Smooth muscle cell (in vitro differentiated cells): ENCODE measurements at regions not wholly inside any gene's neighbourhood (a gene's known extent, or its start where the extent isn't known, plus 50 kb on each side); places are given as distances from the start of the nearest gene placed in this dataset.

Experiments used
- DNase-seq: peaks from one replicate; lab custom pipeline; 2025; ENCODE audit not compliant: unreplicated experiment; lab: John Stamatoyannopoulos, UW
- H2AFZ ChIP-seq: fragments of 200-600 bp; sonication (generic); 2 replicates; pipeline ENCODE4 v1.6.0; 2016; ENCODE audit warnings: antibody characterized with exemption, low read depth, mild to moderate bottlenecking
- H3F3A ChIP-seq: fragments of 200-600 bp; sonication (generic); 2 replicates; pipeline ENCODE4 v1.6.0; 2017; ENCODE audit warnings: antibody characterized with exemption, low read depth
- H3K27ac ChIP-seq: fragments of 200-600 bp; sonication (generic); 2 replicates; pipeline ENCODE4 v1.5.1; 2016; ENCODE audit warnings: low read depth, mild to moderate bottlenecking
- H3K27me3 ChIP-seq: fragments of 200-600 bp; sonication (generic); 2 replicates; pipeline ENCODE4 v1.6.1; 2016; ENCODE audit warnings: low read depth, mild to moderate bottlenecking
- H3K36me3 ChIP-seq: fragments of 200-600 bp; sonication (generic); 2 replicates; pipeline ENCODE4 v1.5.1; 2016; ENCODE audit warnings: low read depth
- H3K4me1 ChIP-seq: fragments of 200-600 bp; sonication (generic); 2 replicates; pipeline ENCODE4 v1.5.1; 2016; ENCODE audit warnings: low read depth
- H3K4me2 ChIP-seq: fragments of 200-600 bp; sonication (generic); 2 replicates; pipeline ENCODE4 v1.6.0; 2016; ENCODE audit warnings: mild to moderate bottlenecking
- H3K4me3 ChIP-seq: fragments of 200-600 bp; sonication (generic); 2 replicates; pipeline ENCODE4 v1.5.1; 2016; ENCODE audit warnings: mild to moderate bottlenecking
- H3K79me2 ChIP-seq: fragments of 200-600 bp; sonication (generic); 2 replicates; pipeline ENCODE4 v1.6.0; 2016; ENCODE audit warnings: low read depth, mild to moderate bottlenecking
- H3K9ac ChIP-seq: fragments of 200-600 bp; sonication (generic); 2 replicates; pipeline ENCODE4 v1.6.0; 2016; ENCODE audit warnings: low read depth
- H3K9me3 ChIP-seq: fragments of 200-600 bp; sonication (generic); replicated peaks from 2 replicates; pipeline ENCODE4 v1.5.1; 2016; ENCODE audit warnings: low read depth
- H4K20me1 ChIP-seq: fragments of 200-600 bp; sonication (generic); 2 replicates; pipeline ENCODE4 v1.6.0; 2016; ENCODE audit warnings: low read depth
- WGBS: methylation state at CpG from one replicate; pipeline ENCODE4 v1.1.7; 2016; ENCODE audit warnings: low lambda C conversion rate; 5-methylcytosine and 5-hydroxymethylcytosine counted together
- TF ChIP-seq, protein P1 (sequence below): fragments of 200-600 bp; sonication (generic); IDR thresholded peaks from 2 replicates; pipeline ENCODE4 v1.5.1; 2017; ENCODE audit warnings: borderline replicate concordance, mild to moderate bottlenecking, antibody characterized with exemption; ENCODE audit not compliant: insufficient read depth, poor library complexity, severe bottlenecking

DNA sequence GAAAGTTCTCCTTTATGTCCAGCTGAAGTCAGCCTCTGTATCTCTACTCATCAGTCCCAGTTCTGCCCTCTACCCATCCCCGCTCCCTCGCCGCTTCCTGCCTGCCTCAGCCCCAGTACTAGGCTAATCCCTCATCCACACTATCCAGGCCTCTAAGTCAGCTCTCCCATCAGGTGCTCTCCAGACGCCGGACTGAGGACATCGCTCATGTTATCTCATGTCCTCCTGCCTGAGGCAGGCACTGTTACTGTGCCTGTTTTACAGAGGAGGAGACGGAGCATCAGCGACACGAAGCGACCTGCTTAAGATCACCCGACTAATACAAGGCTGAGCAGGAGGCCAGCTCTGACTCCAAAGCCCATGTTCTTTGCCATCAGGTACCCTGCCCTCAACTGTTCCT, 57.3 kb upstream of the RUNX3 start:
- 93% methylated on average over 11 of the region's 11 CpGs for WGBS
- TF ChIP-seq, protein P1, sequence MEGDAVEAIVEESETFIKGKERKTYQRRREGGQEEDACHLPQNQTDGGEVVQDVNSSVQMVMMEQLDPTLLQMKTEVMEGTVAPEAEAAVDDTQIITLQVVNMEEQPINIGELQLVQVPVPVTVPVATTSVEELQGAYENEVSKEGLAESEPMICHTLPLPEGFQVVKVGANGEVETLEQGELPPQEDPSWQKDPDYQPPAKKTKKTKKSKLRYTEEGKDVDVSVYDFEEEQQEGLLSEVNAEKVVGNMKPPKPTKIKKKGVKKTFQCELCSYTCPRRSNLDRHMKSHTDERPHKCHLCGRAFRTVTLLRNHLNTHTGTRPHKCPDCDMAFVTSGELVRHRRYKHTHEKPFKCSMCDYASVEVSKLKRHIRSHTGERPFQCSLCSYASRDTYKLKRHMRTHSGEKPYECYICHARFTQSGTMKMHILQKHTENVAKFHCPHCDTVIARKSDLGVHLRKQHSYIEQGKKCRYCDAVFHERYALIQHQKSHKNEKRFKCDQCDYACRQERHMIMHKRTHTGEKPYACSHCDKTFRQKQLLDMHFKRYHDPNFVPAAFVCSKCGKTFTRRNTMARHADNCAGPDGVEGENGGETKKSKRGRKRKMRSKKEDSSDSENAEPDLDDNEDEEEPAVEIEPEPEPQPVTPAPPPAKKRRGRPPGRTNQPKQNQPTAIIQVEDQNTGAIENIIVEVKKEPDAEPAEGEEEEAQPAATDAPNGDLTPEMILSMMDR: no peak
- H3K27ac ChIP-seq: no peak overlapping the region
- no peak overlapping the region for H2AFZ ChIP-seq
- H3K4me2 ChIP-seq: no peak overlapping the region
- H3K4me3 ChIP-seq: no peak overlapping the region
- no peak for DNase-seq
- no peaks in the 10 kb centered on the region for H3F3A ChIP-seq
- H3K36me3 ChIP-seq: no peaks in the 10 kb centered on the region
- no peaks in the 10 kb centered on the region for H3K79me2 ChIP-seq
- no peaks in the 10 kb centered on the region for H3K27me3 ChIP-seq
- no peaks in the 10 kb centered on the region for H4K20me1 ChIP-seq
- H3K9ac ChIP-seq: no peak overlapping the region
- no peaks in the 10 kb centered on the region for H3K4me1 ChIP-seq
- H3K9me3 ChIP-seq: no peaks in the 10 kb centered on the region

DNA sequence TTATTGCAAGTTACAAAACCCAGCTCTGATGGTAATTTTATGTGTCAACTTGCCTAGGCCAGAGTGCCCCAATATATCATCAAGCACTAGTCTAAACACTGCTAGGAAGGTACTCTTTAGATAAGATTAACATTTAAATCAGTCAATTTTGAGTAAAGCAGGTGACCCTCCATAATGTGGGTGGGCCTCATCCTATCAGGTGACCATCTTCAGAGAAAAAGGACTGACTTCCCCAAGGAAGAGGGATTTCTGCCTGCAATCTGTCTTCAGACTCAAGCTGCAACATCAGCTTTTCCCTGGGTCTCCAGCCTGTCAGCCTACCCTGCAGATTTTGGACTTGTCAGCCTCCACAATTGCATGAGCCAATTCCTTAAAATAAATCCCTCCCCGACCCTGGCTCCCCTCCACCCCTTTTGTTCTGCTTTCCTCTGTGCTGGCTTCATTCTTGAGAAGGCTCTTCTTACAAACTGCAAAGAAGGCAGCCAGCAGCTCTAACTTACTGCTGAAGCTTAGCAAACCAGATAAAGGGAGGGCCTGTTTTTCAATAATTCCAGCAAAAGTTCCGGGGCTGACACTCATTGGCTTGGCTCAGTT, 56.4 kb upstream of the RUNX3 start:
- Histone ChIP-seq H3K27me3 (no peaks in the 10 kb centered on the region), H3K27ac (no peak overlapping the region), H3K4me3 (no peak overlapping the region), H3K9ac (no peak overlapping the region), H3K4me2 (no peak overlapping the region), H3K4me1 (no peaks in the 10 kb centered on the region), H3K9me3 (no peaks in the 10 kb centered on the region), H2AFZ (no peak overlapping the region), H3K36me3 (no peaks in the 10 kb centered on the region), H4K20me1 (no peaks in the 10 kb centered on the region), H3K79me2 (no peaks in the 10 kb centered on the region), H3F3A (no peaks in the 10 kb centered on the region)
- no peak for DNase-seq
- TF ChIP-seq, protein P1: no peak
- WGBS: 50% methylated on average over 2 of the region's 2 CpGs

DNA sequence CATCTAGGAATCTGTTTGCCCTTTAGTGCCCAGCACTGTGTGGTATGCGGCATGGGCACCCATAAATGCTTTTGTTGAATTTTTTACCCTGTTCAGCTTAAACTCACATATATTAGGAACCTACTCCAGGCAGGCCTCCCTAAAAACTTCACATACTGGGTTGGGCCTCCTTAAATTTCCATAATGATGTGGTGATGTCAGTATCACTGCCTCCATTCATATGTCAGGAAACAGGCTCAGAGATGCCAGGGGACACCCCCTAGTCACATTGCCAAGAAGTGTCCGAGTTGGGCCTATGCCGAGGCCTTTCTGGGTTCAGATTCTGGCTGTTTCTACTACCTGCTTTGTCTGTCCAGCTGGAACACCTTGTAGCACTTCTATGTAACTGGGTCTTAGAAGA, 55.7 kb upstream of the RUNX3 start:
- H3K4me1 ChIP-seq: no peaks in the 10 kb centered on the region
- H3K27ac ChIP-seq: no peak overlapping the region
- no peak for DNase-seq
- no peak overlapping the region for H3K4me3 ChIP-seq
- H3K36me3 ChIP-seq: no peaks in the 10 kb centered on the region
- no peak overlapping the region for H3K4me2 ChIP-seq
- TF ChIP-seq, protein P1: no peak
- H3K9ac ChIP-seq: no peak overlapping the region
- H4K20me1 ChIP-seq: no peaks in the 10 kb centered on the region
- H2AFZ ChIP-seq: no peak overlapping the region
- H3K27me3 ChIP-seq: no peaks in the 10 kb centered on the region
- no peaks in the 10 kb centered on the region for H3K79me2 ChIP-seq
- no peaks in the 10 kb centered on the region for H3F3A ChIP-seq
- WGBS: 95% methylated on average over 3 of the region's 3 CpGs
- H3K9me3 ChIP-seq: no peaks in the 10 kb centered on the region

DNA sequence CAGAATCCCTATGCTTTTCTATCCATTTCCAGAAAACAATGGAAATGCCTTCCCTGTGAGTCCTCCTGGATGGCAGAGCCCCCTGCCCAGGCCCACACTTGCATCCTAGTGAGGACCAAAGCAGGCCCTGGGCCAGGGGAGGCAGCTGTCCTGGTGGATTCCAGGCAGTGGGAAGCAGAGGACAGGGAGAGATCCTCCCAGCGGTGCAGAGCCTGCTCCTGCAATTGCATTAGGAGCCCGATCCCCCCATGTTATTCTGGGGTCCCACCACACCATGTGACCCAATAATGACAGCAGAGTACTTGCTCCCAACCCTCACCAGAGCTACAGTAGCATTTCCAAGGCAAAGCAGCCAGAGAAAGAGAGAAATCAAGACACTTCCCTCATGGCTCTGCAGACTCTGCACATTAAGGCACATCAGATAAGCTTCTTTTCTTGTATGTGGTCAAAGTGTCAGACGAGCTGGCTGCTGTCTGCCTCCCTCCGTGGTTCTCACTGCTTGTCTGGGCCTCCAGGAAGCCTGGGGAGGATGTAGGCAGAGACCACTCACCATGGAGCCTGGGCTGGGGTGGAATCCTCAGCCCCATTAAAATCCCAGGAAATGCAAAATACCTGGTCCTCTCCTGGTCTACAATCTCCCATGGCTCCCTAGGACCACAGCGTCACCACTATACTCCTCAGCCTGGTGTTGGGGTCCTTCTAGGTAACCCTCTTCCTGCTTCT, 54.9 kb upstream of the RUNX3 start:
- Histone ChIP-seq H3K36me3 (no peaks in the 10 kb centered on the region), H3K27me3 (no peaks in the 10 kb centered on the region), H3F3A (no peaks in the 10 kb centered on the region), H2AFZ (no peak overlapping the region), H3K27ac (no peak overlapping the region), H3K79me2 (no peaks in the 10 kb centered on the region), H3K9me3 (no peaks in the 10 kb centered on the region), H3K4me1 (no peaks in the 10 kb centered on the region), H4K20me1 (no peaks in the 10 kb centered on the region), H3K9ac (no peak overlapping the region), H3K4me2 (no peak overlapping the region), H3K4me3 (no peak overlapping the region)
- WGBS: 47% methylated on average over 5 of the region's 5 CpGs
- TF ChIP-seq, protein P1: no peak
- no peak for DNase-seq
